GM19023 (cell line): ENCODE measurements at regions not wholly inside any gene's neighbourhood (a gene's known extent, or its start where the extent isn't known, plus 50 kb on each side); places are given as distances from the start of the nearest gene placed in this dataset.

Experiments used
- ATAC-seq: cut with Tn5 transposase; IDR thresholded peaks from one replicate; pipeline ENCODE4 v1.9.1; 2021; ENCODE audit warnings: mild to moderate bottlenecking, moderate library complexity; ENCODE audit not compliant: unreplicated experiment

DNA sequence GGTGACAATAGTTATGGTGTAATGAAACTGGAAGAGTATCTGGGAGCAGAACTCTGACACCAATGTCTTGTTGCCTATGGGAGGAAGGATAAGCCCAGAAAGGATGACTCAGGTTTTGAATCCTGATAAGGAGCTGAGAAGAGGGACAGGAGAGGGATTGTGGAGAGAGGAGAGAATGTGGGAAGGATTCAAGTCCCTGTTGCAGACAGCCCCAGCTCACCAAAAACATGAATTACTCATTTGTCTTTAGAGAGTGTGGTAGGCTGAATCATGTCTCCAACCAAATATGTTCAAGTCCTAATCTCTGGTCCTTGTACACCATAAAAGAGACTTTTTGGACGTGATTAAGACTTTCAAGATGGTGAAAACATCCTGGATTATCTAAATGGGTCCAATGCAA, 206.9 kb upstream of the PHYHIPL start:
- ATAC-seq: no peak

- ATAC-seq: no peak
Measured at GRCh38 chr10:58970160-58970915, 206.1 kb upstream of the PHYHIPL start.

- no peak for ATAC-seq
Measured at GRCh38 chr10:58971211-58971610, 205.2 kb upstream of the PHYHIPL start.

- ATAC-seq: no peak
Measured at GRCh38 chr10:58971796-58972491, 204.5 kb upstream of the PHYHIPL start.

GRCh38 chr10:58972576-58973234, 203.7 kb upstream of the PHYHIPL start:
- ATAC-seq: no peak

GRCh38 chr10:58973235-58973595, 203.2 kb upstream of the PHYHIPL start:
- no peak for ATAC-seq

- ATAC-seq: no peak
Measured at GRCh38 chr10:58976254-58976653, 200.2 kb upstream of the PHYHIPL start.

DNA sequence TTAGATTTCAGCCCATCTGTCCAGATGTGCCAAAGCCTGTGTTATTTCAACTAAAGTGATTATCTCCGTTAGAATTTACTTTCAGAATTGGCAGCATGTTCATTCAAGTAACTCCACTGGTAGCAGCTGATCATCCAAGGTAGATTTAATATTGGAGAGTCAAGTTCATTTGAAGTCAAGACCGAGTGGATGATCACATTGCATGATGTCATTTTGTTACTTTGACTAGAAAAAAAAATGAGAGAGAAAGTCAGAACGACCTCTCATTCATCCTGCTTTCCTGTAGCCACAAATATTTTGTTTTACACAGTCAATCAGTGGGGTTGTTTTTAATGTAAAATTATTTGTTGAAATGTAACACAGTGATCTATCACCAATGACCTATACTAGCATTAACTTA, 196.7 kb upstream of the PHYHIPL start:
- ATAC-seq: no peak

- no peak for ATAC-seq
Measured at GRCh38 chr10:58980826-58981415, 195.5 kb upstream of the PHYHIPL start.

DNA sequence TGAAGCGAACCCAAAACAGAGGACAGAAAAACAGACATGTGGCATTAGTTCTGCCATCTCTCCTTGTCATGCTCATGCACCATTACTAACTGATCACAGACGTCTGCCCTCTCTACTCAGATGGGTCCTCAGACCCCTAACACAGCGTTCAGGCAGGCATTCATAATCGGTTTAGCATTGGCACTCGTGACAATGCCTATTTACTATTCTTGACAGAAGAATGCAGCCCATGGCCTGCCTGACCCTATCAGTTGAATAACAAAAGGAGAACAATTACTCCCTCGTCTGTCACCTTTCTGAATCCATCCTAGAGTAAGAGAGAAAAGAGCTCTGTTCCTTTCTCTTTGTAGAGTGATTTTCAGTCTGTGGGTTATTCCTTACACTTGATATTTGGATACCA, 194.6 kb upstream of the PHYHIPL start:
- ATAC-seq: no peak

- ATAC-seq: no peak
Measured at GRCh38 chr10:58982470-58983239, 193.8 kb upstream of the PHYHIPL start.

DNA sequence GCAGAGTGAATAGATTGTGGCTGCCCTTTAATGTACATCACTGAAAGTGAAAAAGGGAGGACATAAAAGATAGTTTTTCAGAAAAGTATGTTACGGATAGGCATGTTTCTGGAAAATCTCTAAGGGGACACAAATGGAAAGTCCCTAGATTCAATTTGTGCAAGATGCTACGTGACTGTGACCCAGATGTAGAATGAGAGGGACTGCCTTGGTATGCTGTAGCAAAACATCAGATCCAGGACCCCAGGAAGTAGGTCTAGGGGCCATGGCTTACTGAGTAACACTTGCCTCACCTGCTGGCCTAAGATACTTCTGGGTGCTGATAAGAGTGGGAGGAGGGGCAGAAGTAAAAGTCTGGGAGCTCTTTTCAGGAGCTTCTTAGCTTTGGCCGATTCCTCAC, 191.2 kb upstream of the PHYHIPL start:
- ATAC-seq: no peak

DNA sequence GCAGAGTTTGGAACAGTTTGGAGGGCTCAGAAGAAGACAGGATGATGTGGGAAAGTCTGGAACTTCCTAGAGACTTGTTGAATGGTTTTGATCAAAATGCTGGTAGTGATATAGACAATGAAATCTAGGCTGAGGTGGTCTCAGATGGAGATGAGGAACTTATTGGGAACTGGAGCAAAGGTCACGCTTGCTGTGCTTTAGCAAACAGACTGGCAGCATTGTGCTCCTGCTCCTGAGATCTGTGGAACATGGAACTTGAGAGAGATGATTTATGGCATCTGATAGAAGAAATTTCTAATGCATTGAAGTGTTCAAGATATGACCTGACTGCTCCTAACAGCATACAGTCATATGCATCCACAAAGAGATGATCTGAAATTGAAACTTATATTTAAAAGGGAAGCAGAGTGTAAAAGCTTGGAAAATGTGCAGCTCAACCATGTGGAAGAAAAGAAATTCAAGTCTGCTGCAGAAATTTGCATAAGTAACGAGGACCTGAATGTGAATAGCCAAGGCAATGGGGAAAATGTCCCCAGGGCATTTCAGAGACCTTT, 186.9 kb upstream of the PHYHIPL start:
- no peak for ATAC-seq

DNA sequence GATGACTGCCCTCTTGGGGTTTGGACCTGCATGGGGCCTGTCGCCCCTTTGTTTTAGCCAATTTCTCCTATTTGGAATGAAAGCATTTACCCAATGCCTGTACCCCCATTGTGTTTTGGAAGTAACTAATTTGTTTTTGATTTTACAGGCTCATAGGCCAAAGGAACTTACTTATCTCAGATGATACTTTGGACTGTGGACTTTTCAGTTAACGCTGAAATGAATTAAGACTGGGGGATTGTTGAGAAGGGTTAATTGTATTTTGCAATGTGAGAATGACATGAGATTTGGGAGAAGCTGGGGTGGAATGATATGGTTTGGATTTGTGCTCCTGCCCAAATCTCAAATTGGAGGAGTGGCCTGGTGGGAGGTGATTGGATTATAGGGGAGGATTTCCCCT, 185.8 kb upstream of the PHYHIPL start:
- no peak for ATAC-seq

DNA sequence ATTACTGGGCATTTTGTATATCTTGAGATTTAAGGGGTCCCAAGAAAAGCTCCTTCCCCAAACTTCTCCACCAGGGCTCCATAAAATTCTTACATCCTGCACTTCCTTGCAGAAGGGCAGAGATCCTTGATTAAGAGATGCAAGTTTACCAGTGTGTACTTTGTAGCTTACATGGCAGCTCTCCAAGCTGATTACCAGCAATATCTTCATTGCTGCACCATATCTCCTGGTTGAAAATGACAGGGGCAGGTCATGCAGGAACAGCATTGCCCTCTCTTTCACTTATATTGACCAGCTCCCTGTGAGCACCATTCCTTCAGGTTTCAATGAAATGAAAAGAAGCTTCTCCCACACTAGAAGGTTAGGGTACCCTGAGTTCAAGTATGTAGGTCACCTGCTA, 184.6 kb upstream of the PHYHIPL start:
- ATAC-seq: no peak

GRCh38 chr10:58992830-58993460, 183.5 kb upstream of the PHYHIPL start:
- no peak for ATAC-seq

- ATAC-seq: peak; percentile 88
Measured at GRCh38 chr10:58993480-58994221, 182.8 kb upstream of the PHYHIPL start.

DNA sequence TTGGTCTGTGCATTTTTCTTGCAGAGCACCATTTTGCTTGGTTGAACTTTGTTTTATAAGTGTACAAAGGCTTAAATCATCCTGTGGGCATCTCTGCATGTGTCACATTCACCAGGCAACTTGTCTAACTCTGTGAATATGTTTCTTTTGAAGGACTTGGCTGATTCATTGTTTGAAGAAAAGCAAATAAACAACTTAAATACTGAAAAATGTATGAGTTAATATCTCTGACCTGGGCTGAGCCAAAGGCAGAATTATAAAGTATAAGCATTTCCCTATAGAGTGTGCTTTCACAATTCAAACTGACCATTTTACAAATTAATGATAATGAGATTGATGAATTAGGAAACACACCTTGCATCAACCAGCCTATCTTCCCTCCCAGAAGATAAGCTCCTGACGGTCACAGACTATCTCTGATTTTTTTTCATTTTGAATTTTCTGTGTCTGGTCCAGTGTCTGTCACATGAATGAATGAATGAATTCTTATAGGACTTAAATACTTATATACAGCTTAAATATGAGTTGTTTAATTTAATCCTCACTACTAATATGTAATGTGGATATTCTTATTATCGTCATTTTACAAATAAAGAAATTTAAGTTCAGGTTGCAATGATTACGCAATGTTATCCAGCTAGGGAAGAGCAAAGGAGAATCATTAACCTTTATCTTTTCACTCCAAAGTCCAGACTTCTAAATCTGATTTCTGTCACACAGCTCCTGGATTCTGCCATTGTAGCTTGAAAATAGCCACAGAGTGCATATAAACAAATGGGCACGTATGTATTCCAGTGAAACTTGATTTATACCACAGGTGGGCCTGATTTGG, 182.0 kb upstream of the PHYHIPL start:
- ATAC-seq: no peak
